ENCODE measurements at regions not wholly inside any gene's neighbourhood (a gene's known extent, or its start where the extent isn't known, plus 50 kb on each side); places are given as distances from the start of the nearest gene placed in this dataset.

DNA sequence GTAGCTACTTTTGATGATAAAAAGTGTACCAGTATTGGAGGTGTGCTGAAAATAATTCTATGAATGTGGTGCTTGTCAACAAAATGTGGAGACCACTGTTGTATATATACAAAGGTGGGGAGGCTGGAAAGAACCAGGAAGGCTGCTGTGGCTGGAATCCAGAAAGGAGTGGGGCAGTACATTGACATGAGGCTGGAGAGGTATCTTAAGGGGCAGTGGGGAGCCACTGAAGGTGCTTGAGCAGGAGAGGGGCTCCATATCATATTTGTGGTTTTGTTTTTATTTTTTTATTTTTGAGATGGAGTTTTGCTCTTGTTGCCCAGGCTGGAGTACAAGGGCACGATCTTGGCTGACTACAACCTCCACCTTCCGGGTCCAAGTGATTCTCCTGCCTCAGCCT lies 87.9 kb upstream of the NEURL1B start:
- Mint-ChIP-seq H3K9me3 (ENCODE audit: low read depth) (no peaks in the 10 kb centered on the region), H3K36me3 (ENCODE audit: insufficient read depth) (no peaks in the 10 kb centered on the region), H3K4me1 (ENCODE audit: low read depth) (peaks cover 20% of the 10 kb centered on the region), H3K27ac (no peak overlapping the region), H3K4me3 (ENCODE audit: low read depth) (no peak overlapping the region), H3K27me3 (peaks cover 59% of the 10 kb centered on the region)
- TF ChIP-seq CTCF (IDR thresholded peaks at IDR 0.05; ENCODE audit: unreplicated experiment) = no peak
- no peak for DNase-seq (ENCODE audit: low spot score, unreplicated experiment)

DNA sequence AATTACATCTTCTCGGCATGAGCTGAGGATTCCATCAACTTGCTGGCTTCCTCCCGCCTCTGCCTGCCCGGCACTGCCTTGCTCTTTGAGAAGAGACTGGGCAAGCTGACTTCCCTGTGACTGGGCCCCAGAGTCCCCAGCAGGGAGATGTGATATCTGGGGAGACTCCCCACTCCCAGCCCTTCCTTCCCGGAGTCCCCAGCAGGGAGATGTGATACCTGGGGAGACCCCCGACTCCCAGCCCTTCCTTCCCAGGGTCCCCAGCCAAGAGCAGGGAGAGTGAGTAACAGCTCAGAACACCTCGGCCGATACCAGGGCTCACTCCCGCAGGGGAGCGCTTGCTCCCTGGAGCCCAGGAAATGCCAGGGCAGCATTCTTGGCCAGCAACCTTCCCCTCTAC lies 90.1 kb upstream of the NEURL1B start:
- H3K4me3 Mint-ChIP-seq (ENCODE audit: low read depth) = no peak overlapping the region
- H3K9me3 Mint-ChIP-seq (ENCODE audit: low read depth) = peaks cover 2% of the 10 kb centered on the region
- H3K36me3 Mint-ChIP-seq (ENCODE audit: insufficient read depth) = no peaks in the 10 kb centered on the region
- TF ChIP-seq CTCF (IDR thresholded peaks at IDR 0.05; ENCODE audit: unreplicated experiment) = no peak
- peaks cover 8% of the 10 kb centered on the region for H3K4me1 Mint-ChIP-seq (ENCODE audit: low read depth)
- no peak for DNase-seq (ENCODE audit: low spot score, unreplicated experiment)
- no peak overlapping the region for H3K27ac Mint-ChIP-seq
- H3K27me3 Mint-ChIP-seq = peaks cover 73% of the 10 kb centered on the region

GRCh38 chr5:172550096-172550765 lies 90.8 kb upstream of the NEURL1B start:
- Mint-ChIP-seq H3K36me3 (ENCODE audit: insufficient read depth) (no peaks in the 10 kb centered on the region), H3K27me3 (peaks cover 79% of the 10 kb centered on the region), H3K4me1 (ENCODE audit: low read depth) (peaks cover 6% of the 10 kb centered on the region), H3K4me3 (ENCODE audit: low read depth) (no peak overlapping the region), H3K9me3 (ENCODE audit: low read depth) (peaks cover 2% of the 10 kb centered on the region), H3K27ac (no peak overlapping the region)
- DNase-seq (ENCODE audit: low spot score, unreplicated experiment) = no peak
- no peak for TF ChIP-seq CTCF (IDR thresholded peaks at IDR 0.05; ENCODE audit: unreplicated experiment)

- Mint-ChIP-seq H3K36me3 (ENCODE audit: insufficient read depth) (no peaks in the 10 kb centered on the region), H3K4me1 (ENCODE audit: low read depth) (peaks cover 6% of the 10 kb centered on the region), H3K27ac (peak overlapping the region; percentile 20), H3K9me3 (ENCODE audit: low read depth) (peaks cover 2% of the 10 kb centered on the region), H3K27me3 (peaks cover 78% of the 10 kb centered on the region), H3K4me3 (ENCODE audit: low read depth) (no peak overlapping the region)
- no peak for DNase-seq (ENCODE audit: low spot score, unreplicated experiment)
- TF ChIP-seq CTCF (IDR thresholded peaks at IDR 0.05; ENCODE audit: unreplicated experiment) = no peak
Observed at GRCh38 chr5:172549696-172550095, 91.4 kb upstream of the NEURL1B start.

DNA sequence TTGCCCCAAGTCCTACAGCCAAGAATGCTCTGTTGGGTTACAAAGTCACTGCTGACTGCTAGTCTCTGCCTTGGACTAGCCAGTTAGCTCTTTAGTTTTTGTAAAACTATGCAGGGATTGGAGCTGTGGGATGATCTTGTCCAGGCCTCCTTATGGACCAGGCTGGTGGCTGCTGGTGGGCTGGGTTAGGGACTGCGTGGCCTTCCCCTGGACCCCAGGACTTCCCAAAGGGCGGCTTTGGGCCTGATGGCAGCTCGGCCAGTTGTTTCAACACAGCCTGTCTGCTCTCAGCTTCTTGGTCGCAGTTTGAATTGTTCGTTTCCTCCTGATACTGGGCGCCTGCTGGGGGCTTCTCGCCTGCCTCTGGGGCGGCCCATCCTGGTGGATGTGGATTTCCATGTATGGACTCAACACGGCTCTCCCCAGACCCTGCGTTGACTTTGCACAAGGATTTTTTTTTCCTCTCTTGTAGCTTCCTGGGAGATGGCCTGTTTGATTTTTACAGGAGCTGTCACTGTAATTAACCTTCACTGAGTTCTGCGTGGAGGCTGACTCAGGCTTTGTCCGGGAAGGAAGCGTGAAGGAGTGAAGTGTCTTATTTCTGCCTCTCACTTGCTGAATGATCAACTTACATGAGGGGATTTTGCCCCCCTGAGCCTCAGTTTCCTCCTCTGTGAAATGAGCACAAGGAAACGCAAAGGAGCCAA lies 91.9 kb upstream of the NEURL1B start:
- H3K9me3 Mint-ChIP-seq (ENCODE audit: low read depth) = peaks cover 2% of the 10 kb centered on the region
- no peak for DNase-seq (ENCODE audit: low spot score, unreplicated experiment)
- H3K4me1 Mint-ChIP-seq (ENCODE audit: low read depth) = peaks cover 6% of the 10 kb centered on the region
- TF ChIP-seq CTCF (IDR thresholded peaks at IDR 0.05; ENCODE audit: unreplicated experiment) = no peak
- H3K4me3 Mint-ChIP-seq (ENCODE audit: low read depth) = no peak overlapping the region
- H3K27me3 Mint-ChIP-seq = peaks cover 79% of the 10 kb centered on the region
- no peaks in the 10 kb centered on the region for H3K36me3 Mint-ChIP-seq (ENCODE audit: insufficient read depth)
- H3K27ac Mint-ChIP-seq = peak overlapping the region; percentile 20
